ENCODE measurements at regions not wholly inside any gene's neighbourhood (a gene's known extent, or its start where the extent isn't known, plus 50 kb on each side); places are given as distances from the start of the nearest gene placed in this dataset.

DNA sequence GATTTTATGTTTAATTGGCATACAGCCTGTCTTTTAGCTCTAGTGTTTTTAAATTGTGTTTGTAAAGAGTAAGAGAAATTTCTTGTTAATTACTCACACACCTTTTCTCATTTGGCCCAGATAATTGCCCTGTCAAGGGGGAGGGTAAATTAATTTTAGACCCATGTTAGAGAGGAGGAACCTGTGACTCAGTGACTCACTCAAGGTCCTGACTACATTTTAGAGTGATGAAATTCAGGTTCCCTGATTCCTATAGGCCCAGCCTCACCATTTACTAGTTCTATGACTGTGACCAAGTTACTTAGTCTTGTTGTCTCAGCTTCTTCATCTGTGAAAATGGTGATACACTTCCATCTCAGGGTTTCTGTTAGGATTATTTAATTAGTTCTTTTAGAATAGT lies 125.2 kb upstream of the DPH6 start:
- TF ChIP-seq, protein P1, sequence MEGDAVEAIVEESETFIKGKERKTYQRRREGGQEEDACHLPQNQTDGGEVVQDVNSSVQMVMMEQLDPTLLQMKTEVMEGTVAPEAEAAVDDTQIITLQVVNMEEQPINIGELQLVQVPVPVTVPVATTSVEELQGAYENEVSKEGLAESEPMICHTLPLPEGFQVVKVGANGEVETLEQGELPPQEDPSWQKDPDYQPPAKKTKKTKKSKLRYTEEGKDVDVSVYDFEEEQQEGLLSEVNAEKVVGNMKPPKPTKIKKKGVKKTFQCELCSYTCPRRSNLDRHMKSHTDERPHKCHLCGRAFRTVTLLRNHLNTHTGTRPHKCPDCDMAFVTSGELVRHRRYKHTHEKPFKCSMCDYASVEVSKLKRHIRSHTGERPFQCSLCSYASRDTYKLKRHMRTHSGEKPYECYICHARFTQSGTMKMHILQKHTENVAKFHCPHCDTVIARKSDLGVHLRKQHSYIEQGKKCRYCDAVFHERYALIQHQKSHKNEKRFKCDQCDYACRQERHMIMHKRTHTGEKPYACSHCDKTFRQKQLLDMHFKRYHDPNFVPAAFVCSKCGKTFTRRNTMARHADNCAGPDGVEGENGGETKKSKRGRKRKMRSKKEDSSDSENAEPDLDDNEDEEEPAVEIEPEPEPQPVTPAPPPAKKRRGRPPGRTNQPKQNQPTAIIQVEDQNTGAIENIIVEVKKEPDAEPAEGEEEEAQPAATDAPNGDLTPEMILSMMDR (IDR thresholded peaks at IDR 0.05; ENCODE audit: low read depth, low read length): no peak

DNA sequence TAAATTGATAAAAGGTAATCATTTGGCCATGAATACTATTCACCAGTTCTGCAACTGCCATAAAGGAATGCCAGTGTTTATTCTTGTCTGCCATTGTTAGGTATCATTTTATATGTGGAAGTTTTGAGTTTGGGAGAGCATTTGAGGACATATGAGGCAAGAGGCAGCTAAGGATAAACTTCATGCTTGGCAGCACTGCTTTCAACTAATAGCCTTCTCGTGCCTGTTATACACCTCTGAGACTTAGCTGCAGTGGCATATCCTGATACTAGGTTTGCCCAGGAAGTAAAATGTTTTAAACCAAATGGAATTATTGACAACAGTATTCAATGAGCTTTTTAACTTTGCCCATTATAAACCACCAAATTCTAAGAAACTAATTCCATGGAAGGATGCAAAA lies 126.0 kb upstream of the DPH6 start:
- no peak for DNase-seq (ENCODE audit: extremely low read depth, low read depth)
- TF ChIP-seq, protein P1 (IDR thresholded peaks at IDR 0.05; ENCODE audit: low read depth, low read length): no peak

More for the DNA sequence above, 125.2 kb upstream of the DPH6 start:
- no peak for DNase-seq (ENCODE audit: extremely low read depth, low read depth)

DNA sequence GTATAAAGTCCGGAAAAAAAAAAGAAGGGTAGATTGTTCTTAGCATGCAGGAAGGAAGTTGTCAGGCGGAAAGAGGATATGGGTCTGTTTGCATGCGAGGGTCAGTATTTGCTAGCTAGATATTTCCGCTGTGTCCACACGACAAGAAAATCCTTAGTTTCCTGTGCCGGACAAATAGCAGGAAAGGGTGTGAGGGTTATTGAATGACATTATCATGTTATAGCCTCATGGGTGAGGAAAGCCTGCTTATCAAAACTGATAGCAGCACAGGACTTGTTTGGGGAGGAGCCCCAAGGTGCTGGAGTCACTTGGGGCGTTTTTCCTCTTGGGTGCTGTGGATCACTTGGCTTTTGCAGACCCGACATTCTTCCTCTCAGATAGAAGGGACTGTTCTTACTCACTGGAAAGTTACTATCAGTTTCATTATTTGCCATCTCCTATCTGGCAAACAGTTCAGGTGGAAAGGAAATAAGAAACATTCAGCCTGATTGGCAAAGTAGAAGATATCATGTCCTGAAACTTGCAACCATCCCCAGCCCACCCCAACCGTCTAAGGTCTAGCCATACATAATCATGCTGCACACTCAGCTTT lies 127.2 kb upstream of the DPH6 start:
- TF ChIP-seq, protein P1 (IDR thresholded peaks at IDR 0.05; ENCODE audit: low read depth, low read length): no peak
- DNase-seq (ENCODE audit: extremely low read depth, low read depth): no peak

DNA sequence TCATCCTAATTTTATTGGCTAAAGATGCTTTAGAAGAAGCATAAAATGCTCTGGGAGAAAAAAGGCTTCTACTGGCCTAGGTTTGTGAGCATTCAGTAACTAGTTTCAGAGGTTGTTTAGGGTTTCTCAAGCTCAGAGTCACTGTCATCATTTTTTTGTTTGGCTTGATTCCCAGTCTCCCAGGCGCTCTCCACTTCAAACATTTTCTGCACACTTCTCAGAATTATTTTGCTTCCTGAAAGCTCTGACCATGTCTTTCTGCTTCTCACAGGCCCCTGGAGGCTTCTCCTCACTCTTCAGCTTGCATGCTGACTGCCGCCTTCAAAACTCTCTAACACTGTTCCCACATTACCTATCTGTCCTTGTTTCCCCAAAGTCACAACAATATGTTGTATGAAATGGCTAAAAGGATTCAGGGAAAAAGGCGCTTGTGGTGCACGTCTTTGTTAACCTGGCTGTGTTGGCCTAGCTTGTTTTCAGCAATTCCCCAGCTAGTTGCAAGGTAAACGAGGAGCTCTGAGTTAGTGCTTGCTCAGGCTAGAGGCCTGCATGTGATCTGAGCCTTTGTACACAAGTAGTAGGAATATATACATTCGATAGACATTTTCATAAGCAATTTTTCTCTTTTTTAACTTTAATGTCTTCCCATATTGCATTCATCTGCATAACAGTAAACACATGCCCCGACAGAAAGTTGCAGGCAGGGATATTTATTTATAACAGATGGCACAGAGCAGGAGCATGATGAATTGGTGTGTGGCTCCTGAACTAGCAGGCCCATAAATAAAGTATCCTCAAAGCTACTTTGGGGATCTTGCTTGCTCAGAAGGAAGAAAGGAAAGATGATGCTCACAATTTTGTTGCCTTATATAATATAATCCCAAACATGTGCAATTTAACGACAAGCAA lies 129.2 kb upstream of the DPH6 start:
- DNase-seq (ENCODE audit: extremely low read depth, low read depth): no peak
- TF ChIP-seq, protein P1 (IDR thresholded peaks at IDR 0.05; ENCODE audit: low read depth, low read length): no peak

DNA sequence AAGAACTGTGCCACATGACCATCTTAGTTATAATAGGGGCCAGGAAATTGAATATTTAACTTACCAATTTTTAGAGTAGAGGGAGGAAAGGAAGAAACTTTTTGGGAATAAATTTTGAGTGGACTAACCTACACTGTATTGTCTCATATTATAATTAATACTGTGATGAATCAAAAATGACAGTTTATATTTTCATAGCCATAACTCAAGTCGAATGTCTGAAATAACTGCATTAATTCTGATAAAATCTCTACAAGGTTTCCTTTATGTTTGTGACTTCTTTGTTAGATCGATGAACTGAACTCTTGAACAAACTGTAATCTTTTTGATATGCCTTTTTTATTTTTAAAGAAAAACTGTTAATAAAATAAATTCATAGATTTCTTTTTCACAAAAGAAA lies 132.8 kb upstream of the DPH6 start:
- TF ChIP-seq, protein P1 (IDR thresholded peaks at IDR 0.05; ENCODE audit: low read depth, low read length): no peak
- no peak for DNase-seq (ENCODE audit: extremely low read depth, low read depth)

DNA sequence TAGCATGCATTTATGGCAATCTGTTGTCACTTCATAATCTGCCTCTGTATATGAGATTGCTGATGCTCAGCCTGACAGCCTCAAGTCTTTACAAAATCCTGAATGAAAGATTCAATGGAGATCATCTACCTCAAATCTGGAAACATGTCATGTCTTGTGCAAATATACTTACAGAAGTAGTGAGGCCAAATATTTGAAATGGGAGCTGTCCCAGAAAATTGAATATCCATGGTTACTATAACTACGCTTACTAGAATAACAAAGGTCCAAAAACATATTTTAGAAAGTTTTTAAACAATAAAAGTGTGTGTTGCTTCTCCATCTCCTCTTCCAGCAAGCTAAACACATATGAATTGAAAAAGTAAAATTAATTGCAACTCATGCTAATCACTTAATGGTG lies 133.2 kb upstream of the DPH6 start:
- TF ChIP-seq, protein P1 (IDR thresholded peaks at IDR 0.05; ENCODE audit: low read depth, low read length): no peak
- no peak for DNase-seq (ENCODE audit: extremely low read depth, low read depth)

DNA sequence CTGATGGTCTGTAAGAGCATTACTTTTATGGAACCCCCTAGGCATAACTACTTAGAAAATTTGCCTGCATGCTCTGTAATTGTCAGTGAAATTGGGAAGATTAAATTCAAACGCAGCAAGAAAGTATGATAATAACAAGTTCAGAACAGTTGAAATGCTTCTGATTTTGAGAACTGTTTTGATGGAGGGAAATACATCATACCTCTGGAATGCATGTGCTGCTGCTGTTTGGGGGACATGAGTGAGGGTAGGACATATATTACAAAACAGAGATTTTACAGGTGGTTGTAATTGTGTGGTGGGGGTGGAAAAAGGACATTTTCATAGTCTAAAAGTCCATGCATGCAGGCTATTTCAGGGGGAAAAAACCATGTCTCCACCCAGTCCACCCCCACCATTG lies 135.0 kb upstream of the DPH6 start:
- no peak for DNase-seq (ENCODE audit: extremely low read depth, low read depth)
- TF ChIP-seq, protein P1 (IDR thresholded peaks at IDR 0.05; ENCODE audit: low read depth, low read length): no peak
